NCI-H2081 treated with DMSO at 0.1 percent for 48 hours (cell line): ENCODE measurements at regions not wholly inside any gene's neighbourhood (a gene's known extent, or its start where the extent isn't known, plus 50 kb on each side); places are given as distances from the start of the nearest gene placed in this dataset.

Source experiments
- DNase-seq: peaks from one replicate; lab custom pipeline; 2025; lab: John Stamatoyannopoulos, UW

GRCh38 chr7:153383781-153384180 lies 624.2 kb downstream of the ACTR3B start:
- no peak for DNase-seq

GRCh38 chr7:153385502-153385901 lies 626.0 kb downstream of the ACTR3B start:
- no peak for DNase-seq

GRCh38 chr7:153386556-153386955 lies 627.0 kb downstream of the ACTR3B start:
- DNase-seq = no peak

- DNase-seq = no peak
Observed at GRCh38 chr7:153388611-153389010, 629.1 kb downstream of the ACTR3B start.

- DNase-seq = no peak
Observed at GRCh38 chr7:153389261-153389660, 629.7 kb downstream of the ACTR3B start.

GRCh38 chr7:153390955-153391354 lies 631.4 kb downstream of the ACTR3B start:
- no peak for DNase-seq

GRCh38 chr7:153392726-153393125 lies 633.2 kb downstream of the ACTR3B start:
- no peak for DNase-seq

- no peak for DNase-seq
Observed at GRCh38 chr7:153393666-153394065, 634.1 kb downstream of the ACTR3B start.

- DNase-seq = no peak
Observed at GRCh38 chr7:153396475-153396874, 636.9 kb downstream of the ACTR3B start.

- no peak for DNase-seq
Observed at GRCh38 chr7:153397459-153397858, 637.9 kb downstream of the ACTR3B start.

GRCh38 chr7:153397906-153398305 lies 638.4 kb downstream of the ACTR3B start:
- DNase-seq = no peak

- DNase-seq = no peak
Observed at GRCh38 chr7:153398370-153398769, 638.8 kb downstream of the ACTR3B start.

GRCh38 chr7:153398789-153399553 lies 639.4 kb downstream of the ACTR3B start:
- no peak for DNase-seq

- DNase-seq = no peak
Observed at GRCh38 chr7:153399554-153399940, 640.0 kb downstream of the ACTR3B start.

- no peak for DNase-seq
Observed at GRCh38 chr7:153400735-153401593, 641.4 kb downstream of the ACTR3B start.

GRCh38 chr7:153401795-153402720 lies 642.5 kb downstream of the ACTR3B start:
- no peak for DNase-seq

GRCh38 chr7:153402721-153403541 lies 643.4 kb downstream of the ACTR3B start:
- no peak for DNase-seq

- no peak for DNase-seq
Observed at GRCh38 chr7:153404124-153404523, 644.6 kb downstream of the ACTR3B start.

- no peak for DNase-seq
Observed at GRCh38 chr7:153404781-153405279, 645.3 kb downstream of the ACTR3B start.

GRCh38 chr7:153405704-153406485 lies 646.3 kb upstream of the DPP6 start:
- no peak for DNase-seq
